ENCODE measurements at regions not wholly inside any gene's neighbourhood (a gene's known extent, or its start where the extent isn't known, plus 50 kb on each side); places are given as distances from the start of the nearest gene placed in this dataset.

DNA sequence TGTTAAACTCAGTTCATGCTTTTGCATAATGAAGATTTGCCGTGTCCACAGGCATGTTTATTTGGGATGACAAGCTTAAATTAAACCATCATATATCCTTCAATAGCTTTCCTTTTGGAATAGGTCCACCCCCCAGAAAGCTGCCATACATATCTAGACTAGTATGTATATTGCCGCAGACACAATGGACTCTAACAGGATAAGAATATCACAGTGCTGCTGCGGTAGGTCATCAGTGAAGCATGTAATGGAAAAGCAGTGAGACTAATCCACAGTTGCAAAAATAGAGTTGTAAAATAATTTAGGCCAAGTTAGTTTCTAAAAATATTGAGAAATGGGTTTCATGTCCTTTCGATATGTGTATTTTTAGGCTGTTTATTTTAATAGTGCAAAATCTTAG, 819.9 kb upstream of the DPPA4 start:
- Histone ChIP-seq H3K9me3 (ENCODE audit: control insufficient read depth, insufficient read depth, low read depth, low read length) (no peaks in the 10 kb centered on the region; the same call in 1 of the 2 replicates), H3K4me3 (ENCODE audit: low read depth, low read length) (no peak overlapping the region), H3K9ac (ENCODE audit: low read length) (no peak overlapping the region), H3K4me1 (ENCODE audit: control insufficient read depth, insufficient read depth, low read length) (no peaks in the 10 kb centered on the region), H3K36me3 (ENCODE audit: control insufficient read depth, insufficient read depth, low read length) (no peaks in the 10 kb centered on the region), H3K27ac (ENCODE audit: low read depth, low read length) (no peak overlapping the region), H3K27me3 (ENCODE audit: control insufficient read depth, insufficient read depth, low read length) (no peaks in the 10 kb centered on the region)

DNA sequence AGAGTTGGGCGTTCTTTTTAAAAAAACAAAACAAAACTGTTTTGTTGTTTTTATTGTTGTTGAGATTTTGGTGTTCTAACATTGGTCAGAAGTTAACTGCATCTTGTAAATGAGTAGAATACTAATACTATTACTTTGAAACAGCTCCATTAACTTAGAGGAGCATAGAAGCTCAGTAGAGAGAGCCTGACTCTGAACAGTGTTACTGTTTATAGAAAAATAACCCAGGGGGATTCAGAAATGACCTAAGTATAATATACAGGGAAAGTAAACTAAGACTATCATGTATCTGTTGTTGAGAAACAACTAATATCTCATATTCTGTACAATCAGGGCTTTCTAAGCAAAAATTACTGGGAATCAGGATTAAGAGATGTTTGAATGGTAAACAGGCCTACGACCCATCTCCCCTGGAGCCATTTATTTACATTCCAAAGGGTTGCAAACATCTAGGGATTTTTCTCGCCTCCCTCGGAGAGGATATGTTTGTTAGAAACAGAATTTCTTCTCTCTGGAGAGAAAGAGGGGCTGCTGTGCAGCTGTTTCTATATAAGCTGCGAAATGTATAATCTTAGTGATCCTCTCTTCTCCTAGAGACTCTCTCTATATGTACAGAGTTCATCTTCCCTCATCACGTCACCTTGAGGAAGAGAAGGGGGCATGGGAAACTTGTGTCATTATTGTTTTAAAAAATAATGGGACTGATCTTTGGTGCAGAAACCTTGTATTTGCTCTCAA, 827.5 kb upstream of the DPPA4 start:
- Histone ChIP-seq H3K27me3 (ENCODE audit: control insufficient read depth, insufficient read depth, low read length) (no peaks in the 10 kb centered on the region), H3K4me3 (ENCODE audit: low read depth, low read length) (peak overlapping the region; percentile 42), H3K9ac (ENCODE audit: low read length) (peak overlapping the region; percentile 53), H3K9me3 (ENCODE audit: control insufficient read depth, insufficient read depth, low read depth, low read length) (no peaks in the 10 kb centered on the region; the same call in 1 of the 2 replicates), H3K27ac (ENCODE audit: low read depth, low read length) (peak overlapping the region; percentile 87), H3K36me3 (ENCODE audit: control insufficient read depth, insufficient read depth, low read length) (no peaks in the 10 kb centered on the region), H3K4me1 (ENCODE audit: control insufficient read depth, insufficient read depth, low read length) (peaks cover 30% of the 10 kb centered on the region)

DNA sequence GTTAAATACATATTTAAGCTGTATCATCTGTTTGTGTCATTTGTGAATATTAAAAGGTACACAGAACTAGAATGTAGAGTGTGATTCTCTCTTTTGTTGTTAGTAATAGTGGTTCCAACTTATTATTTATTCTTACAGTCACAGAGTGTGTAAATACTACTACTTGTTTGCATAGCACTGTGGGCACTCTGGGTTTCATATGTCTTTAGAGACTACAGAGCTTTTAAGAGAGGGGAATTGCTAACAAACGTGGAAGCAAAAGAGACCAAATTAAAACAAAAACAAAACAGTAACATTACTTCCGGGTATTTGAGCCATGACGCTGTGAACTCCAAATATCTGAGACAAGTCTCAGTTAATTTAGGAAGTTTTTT, 828.0 kb upstream of the DPPA4 start:
- Histone ChIP-seq H3K27me3 (ENCODE audit: control insufficient read depth, insufficient read depth, low read length) (no peaks in the 10 kb centered on the region), H3K9me3 (ENCODE audit: control insufficient read depth, insufficient read depth, low read depth, low read length) (no peaks in the 10 kb centered on the region; the same call in 1 of the 2 replicates), H3K4me1 (ENCODE audit: control insufficient read depth, insufficient read depth, low read length) (peaks cover 30% of the 10 kb centered on the region), H3K4me3 (ENCODE audit: low read depth, low read length) (peak overlapping the region; percentile 42), H3K36me3 (ENCODE audit: control insufficient read depth, insufficient read depth, low read length) (no peaks in the 10 kb centered on the region), H3K27ac (ENCODE audit: low read depth, low read length) (peak overlapping the region; percentile 87), H3K9ac (ENCODE audit: low read length) (peak overlapping the region; percentile 53)

DNA sequence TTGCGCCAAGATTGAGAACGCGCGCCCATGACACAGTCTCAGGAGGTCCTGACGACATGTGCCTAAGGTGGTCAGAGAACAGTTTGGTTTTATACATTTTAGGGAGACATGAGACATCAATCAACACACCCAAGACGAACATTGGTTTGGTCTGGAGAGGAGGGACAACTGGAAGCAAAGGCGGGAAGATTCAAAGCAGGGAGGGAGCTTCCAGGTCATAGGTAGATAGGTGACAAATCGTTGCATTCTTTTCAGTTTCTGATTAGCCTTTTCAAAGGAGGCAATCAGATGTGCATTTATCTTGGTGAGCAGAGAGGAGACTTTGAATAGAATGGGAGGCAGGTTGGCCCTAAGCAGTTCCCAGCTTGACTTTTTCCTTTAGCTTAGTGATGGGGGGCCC, 828.4 kb upstream of the DPPA4 start:
- Histone ChIP-seq H3K9ac (ENCODE audit: low read length) (peak overlapping the region; percentile 53), H3K4me3 (ENCODE audit: low read depth, low read length) (peak overlapping the region; percentile 42), H3K27ac (ENCODE audit: low read depth, low read length) (peak overlapping the region; percentile 87), H3K4me1 (ENCODE audit: control insufficient read depth, insufficient read depth, low read length) (peaks cover 30% of the 10 kb centered on the region), H3K9me3 (ENCODE audit: control insufficient read depth, insufficient read depth, low read depth, low read length) (no peaks in the 10 kb centered on the region; the same call in 1 of the 2 replicates), H3K36me3 (ENCODE audit: control insufficient read depth, insufficient read depth, low read length) (no peaks in the 10 kb centered on the region), H3K27me3 (ENCODE audit: control insufficient read depth, insufficient read depth, low read length) (no peaks in the 10 kb centered on the region)

DNA sequence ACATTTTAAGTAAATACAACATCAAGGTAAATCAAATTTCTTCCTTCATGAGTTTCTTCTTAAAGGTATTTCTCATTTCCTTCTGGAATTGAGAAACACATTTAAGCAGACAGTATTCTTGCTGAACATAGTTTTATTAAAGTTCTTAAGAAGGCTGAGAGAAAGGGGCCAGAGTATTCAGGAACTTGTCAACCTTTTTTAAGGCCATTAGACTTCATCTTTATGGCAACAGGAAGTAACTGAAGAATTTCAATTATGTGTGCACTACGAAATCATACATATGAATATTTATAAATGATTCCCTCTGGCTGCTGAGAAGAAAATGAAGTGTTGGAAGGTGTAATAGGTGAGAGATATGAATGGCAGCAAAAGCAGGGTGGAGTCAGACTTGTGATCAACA, 829.4 kb upstream of the DPPA4 start:
- Histone ChIP-seq H3K27me3 (ENCODE audit: control insufficient read depth, insufficient read depth, low read length) (no peaks in the 10 kb centered on the region), H3K4me1 (ENCODE audit: control insufficient read depth, insufficient read depth, low read length) (peaks cover 30% of the 10 kb centered on the region), H3K9me3 (ENCODE audit: control insufficient read depth, insufficient read depth, low read depth, low read length) (no peaks in the 10 kb centered on the region; the same call in 1 of the 2 replicates), H3K4me3 (ENCODE audit: low read depth, low read length) (no peak overlapping the region), H3K27ac (ENCODE audit: low read depth, low read length) (peak overlapping the region; percentile 75; the same call in 1 of the 2 replicates), H3K9ac (ENCODE audit: low read length) (no peak overlapping the region), H3K36me3 (ENCODE audit: control insufficient read depth, insufficient read depth, low read length) (no peaks in the 10 kb centered on the region)

DNA sequence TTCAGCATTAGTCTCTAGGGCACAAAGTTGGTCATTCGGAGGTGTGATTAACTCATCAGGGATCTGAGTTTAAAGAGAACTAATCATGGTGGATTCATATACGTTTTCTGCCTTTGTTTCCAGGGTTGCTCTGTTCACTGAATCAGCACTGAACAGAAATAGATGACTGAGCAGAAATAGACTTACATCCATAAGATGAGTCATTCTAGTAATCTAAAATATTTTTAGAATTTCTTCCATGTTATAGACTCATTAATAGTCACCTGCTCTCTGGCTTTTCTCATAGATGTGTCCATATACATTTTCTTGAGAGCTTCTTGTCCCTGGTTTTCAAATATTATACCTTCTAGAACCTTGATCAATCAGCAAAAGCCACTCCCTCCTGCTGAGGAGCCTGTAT, 837.6 kb upstream of the DPPA4 start:
- Histone ChIP-seq H3K4me1 (ENCODE audit: control insufficient read depth, insufficient read depth, low read length) (peaks cover 6% of the 10 kb centered on the region; the same call in 1 of the 2 replicates), H3K9me3 (ENCODE audit: control insufficient read depth, insufficient read depth, low read depth, low read length) (no peaks in the 10 kb centered on the region), H3K4me3 (ENCODE audit: low read depth, low read length) (no peak overlapping the region), H3K27ac (ENCODE audit: low read depth, low read length) (no peak overlapping the region), H3K9ac (ENCODE audit: low read length) (no peak overlapping the region), H3K36me3 (ENCODE audit: control insufficient read depth, insufficient read depth, low read length) (no peaks in the 10 kb centered on the region), H3K27me3 (ENCODE audit: control insufficient read depth, insufficient read depth, low read length) (no peaks in the 10 kb centered on the region)

DNA sequence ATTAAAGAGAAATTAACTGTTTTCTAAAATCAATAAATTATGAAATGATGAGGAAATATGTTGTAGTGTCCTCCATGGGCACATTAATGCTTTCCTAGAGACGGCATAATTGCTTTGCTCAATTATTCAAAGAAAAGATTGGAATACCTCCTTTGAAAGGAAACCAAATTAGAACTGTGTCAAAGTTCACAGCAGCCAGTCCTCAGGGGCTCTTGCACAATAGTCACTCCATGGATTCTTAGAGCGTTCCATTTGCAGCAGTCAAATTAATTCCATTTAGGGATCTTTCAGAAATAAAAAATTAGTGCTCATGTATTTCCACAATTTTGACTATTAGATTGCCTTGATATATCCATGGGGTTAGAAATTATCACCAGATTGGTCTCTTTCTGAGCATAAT, 841.6 kb upstream of the DPPA4 start:
- Histone ChIP-seq H3K27ac (ENCODE audit: low read depth, low read length) (no peak overlapping the region), H3K9ac (ENCODE audit: low read length) (no peak overlapping the region), H3K4me1 (ENCODE audit: control insufficient read depth, insufficient read depth, low read length) (peaks cover 6% of the 10 kb centered on the region; the same call in 1 of the 2 replicates), H3K4me3 (ENCODE audit: low read depth, low read length) (no peak overlapping the region), H3K9me3 (ENCODE audit: control insufficient read depth, insufficient read depth, low read depth, low read length) (no peaks in the 10 kb centered on the region), H3K36me3 (ENCODE audit: control insufficient read depth, insufficient read depth, low read length) (no peaks in the 10 kb centered on the region), H3K27me3 (ENCODE audit: control insufficient read depth, insufficient read depth, low read length) (no peaks in the 10 kb centered on the region)

DNA sequence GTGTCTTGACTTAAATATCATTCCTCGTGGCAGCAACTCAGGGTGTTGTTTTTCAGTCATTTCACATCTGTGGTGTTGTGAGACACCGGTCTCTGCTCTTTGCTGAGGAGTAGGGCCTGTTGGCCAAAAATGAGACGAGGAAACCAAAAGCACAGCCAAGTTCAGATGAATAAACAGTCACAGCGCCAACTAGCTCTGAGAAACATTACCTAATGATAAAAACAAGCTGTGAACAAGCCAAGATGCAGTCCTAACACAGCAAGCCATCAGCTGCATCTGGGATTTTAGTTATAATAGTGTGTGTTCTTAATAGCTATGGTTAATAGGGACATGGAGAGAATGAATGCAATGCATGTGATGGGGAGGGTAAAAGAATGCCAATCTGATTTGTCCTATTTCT, 843.4 kb upstream of the DPPA4 start:
- H3K36me3 ChIP-seq (ENCODE audit: control insufficient read depth, insufficient read depth, low read length), result no peaks in the 10 kb centered on the region
- no peak overlapping the region for H3K4me3 ChIP-seq (ENCODE audit: low read depth, low read length)
- no peaks in the 10 kb centered on the region for H3K27me3 ChIP-seq (ENCODE audit: control insufficient read depth, insufficient read depth, low read length)
- no peaks in the 10 kb centered on the region for H3K9me3 ChIP-seq (ENCODE audit: control insufficient read depth, insufficient read depth, low read depth, low read length)
- H3K27ac ChIP-seq (ENCODE audit: low read depth, low read length), result no peak overlapping the region
- H3K4me1 ChIP-seq (ENCODE audit: control insufficient read depth, insufficient read depth, low read length), result peaks cover 6% of the 10 kb centered on the region; the same call in 1 of the 2 replicates
- H3K9ac ChIP-seq (ENCODE audit: low read length), result no peak overlapping the region

DNA sequence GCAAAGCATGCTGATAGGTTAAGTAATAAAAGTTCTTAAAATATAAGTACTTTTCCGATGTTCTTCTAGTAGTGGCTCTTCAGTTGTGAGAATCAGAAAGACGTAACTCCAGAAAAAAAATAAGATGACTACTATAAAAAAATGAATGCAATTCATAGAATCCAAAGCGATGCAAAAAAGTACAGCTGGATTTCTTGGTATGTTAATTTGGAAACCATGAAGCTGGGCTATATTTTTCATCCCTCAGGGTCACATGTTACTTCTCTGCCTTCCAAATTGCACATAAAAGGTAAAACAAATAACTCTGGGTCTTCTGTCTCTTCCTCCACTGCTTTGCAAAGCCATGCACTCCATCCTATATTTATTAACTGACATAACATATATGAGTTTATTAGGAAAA, 843.9 kb upstream of the DPPA4 start:
- no peaks in the 10 kb centered on the region for H3K27me3 ChIP-seq (ENCODE audit: control insufficient read depth, insufficient read depth, low read length)
- H3K36me3 ChIP-seq (ENCODE audit: control insufficient read depth, insufficient read depth, low read length), result no peaks in the 10 kb centered on the region
- peaks cover 6% of the 10 kb centered on the region; the same call in 1 of the 2 replicates for H3K4me1 ChIP-seq (ENCODE audit: control insufficient read depth, insufficient read depth, low read length)
- H3K27ac ChIP-seq (ENCODE audit: low read depth, low read length), result no peak overlapping the region
- no peak overlapping the region for H3K4me3 ChIP-seq (ENCODE audit: low read depth, low read length)
- no peak overlapping the region for H3K9ac ChIP-seq (ENCODE audit: low read length)
- H3K9me3 ChIP-seq (ENCODE audit: control insufficient read depth, insufficient read depth, low read depth, low read length), result no peaks in the 10 kb centered on the region

DNA sequence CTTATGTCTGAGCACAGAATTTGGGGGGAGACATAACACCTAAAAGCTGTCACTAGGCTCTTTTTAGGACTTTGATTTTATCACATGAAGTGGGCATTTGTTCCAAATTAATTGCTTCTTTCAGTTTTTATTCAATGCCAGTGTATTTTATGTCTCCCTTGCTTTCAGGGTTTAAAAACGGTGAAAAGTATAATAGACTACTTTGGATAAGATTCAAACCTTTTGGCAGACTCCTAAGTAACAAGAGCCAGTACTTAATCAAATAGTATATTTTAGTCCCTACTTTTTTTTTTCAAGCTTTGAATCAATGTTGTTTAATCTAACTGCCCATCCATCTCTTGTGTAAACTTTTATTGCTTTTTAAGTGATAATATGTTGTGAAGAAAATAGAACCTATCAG, 847.2 kb upstream of the DPPA4 start:
- Histone ChIP-seq H3K4me3 (ENCODE audit: low read depth, low read length) (no peak overlapping the region), H3K27me3 (ENCODE audit: control insufficient read depth, insufficient read depth, low read length) (no peaks in the 10 kb centered on the region), H3K36me3 (ENCODE audit: control insufficient read depth, insufficient read depth, low read length) (no peaks in the 10 kb centered on the region), H3K9ac (ENCODE audit: low read length) (no peak overlapping the region), H3K27ac (ENCODE audit: low read depth, low read length) (no peak overlapping the region), H3K4me1 (ENCODE audit: control insufficient read depth, insufficient read depth, low read length) (no peaks in the 10 kb centered on the region), H3K9me3 (ENCODE audit: control insufficient read depth, insufficient read depth, low read depth, low read length) (0 out of 2 replicates have a peak, but pooled peaks cover 3% of the 10 kb centered on the region)

DNA sequence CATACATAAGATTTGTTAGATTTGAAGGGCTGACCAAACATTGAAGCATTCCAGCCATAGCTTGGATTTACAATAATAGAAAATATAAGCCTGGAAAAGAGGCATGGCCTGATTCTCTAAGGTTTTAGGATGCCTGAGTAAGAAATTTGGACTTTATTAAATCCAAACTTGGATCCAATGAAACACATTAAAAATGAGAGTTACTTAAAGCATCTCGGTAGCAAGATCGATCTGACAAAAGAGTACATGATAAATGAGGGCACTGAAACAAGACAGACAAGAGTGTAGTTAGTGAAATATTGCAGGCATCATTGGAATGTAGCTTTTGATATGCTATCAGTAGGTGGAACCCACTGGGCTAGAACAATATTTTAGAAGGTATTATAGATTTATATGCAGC, 855.7 kb upstream of the DPPA4 start:
- H3K36me3 ChIP-seq (ENCODE audit: control insufficient read depth, insufficient read depth, low read length), result no peaks in the 10 kb centered on the region
- H3K9ac ChIP-seq (ENCODE audit: low read length), result no peak overlapping the region
- H3K4me3 ChIP-seq (ENCODE audit: low read depth, low read length), result no peak overlapping the region
- no peaks in the 10 kb centered on the region for H3K4me1 ChIP-seq (ENCODE audit: control insufficient read depth, insufficient read depth, low read length)
- H3K9me3 ChIP-seq (ENCODE audit: control insufficient read depth, insufficient read depth, low read depth, low read length), result 0 out of 2 replicates have a peak, but pooled peaks cover 3% of the 10 kb centered on the region
- H3K27ac ChIP-seq (ENCODE audit: low read depth, low read length), result no peak overlapping the region
- H3K27me3 ChIP-seq (ENCODE audit: control insufficient read depth, insufficient read depth, low read length), result no peaks in the 10 kb centered on the region

Data from HUES6 (cell line).